Psoas muscle (tissue), 7 donors: ENCODE measurements at regions not wholly inside any gene's neighbourhood (a gene's known extent, or its start where the extent isn't known, plus 50 kb on each side); places are given as distances from the start of the nearest gene placed in this dataset.

ENCODE experiments used
- ATAC-seq, 4 donors: fragments of 200-7000 bp; cut with Tn5 transposase; one replicate each; pipeline ENCODE4 v1.9.1; 2020; ENCODE audit warnings: moderate library complexity in 3 of 4, mild to moderate bottlenecking in 2 of 4
- DNase-seq, 2 donors: peaks; one replicate each; pipeline ENCODE4 v3.0.0-alpha.2; 2020
- H3K27ac ChIP-seq: fragments of 200-600 bp; one replicate; pipeline ENCODE4 v1.8.0; 2022
- H3K27me3 ChIP-seq, 3 donors: fragments of 200-600 bp in 1 of 3; one replicate each; pipeline versions ENCODE4 v1.6.1 to v1.8.0; 2013 to 2022; ENCODE audit warnings: low read length in 2 of 3, mild to moderate bottlenecking in 2 of 3, moderate library complexity in 1 of 3; ENCODE audit not compliant: insufficient read depth in 3 of 3
- H3K36me3 ChIP-seq, 2 donors: fragments of 200-600 bp in 1 of 2; one replicate each; pipeline versions ENCODE4 v1.6.1 to v1.8.0; 2013 to 2022; ENCODE audit warnings: low read depth in 1 of 2, mild to moderate bottlenecking in 1 of 2, moderate library complexity in 1 of 2; ENCODE audit not compliant: insufficient read depth in 1 of 2
- H3K4me1 ChIP-seq: fragments of 200-600 bp; one replicate; pipeline ENCODE4 v1.8.0; 2022
- H3K4me3 ChIP-seq: fragments of 200-600 bp; one replicate; pipeline ENCODE4 v1.8.0; 2022; ENCODE audit warnings: mild to moderate bottlenecking
- H3K9me3 ChIP-seq: fragments of 200-600 bp; one replicate; pipeline ENCODE4 v1.8.0; 2022
- WGBS, 3 donors: extraction: QIAGEN DNeasy Blood & Tissue Kit; methylation state at CpG; one replicate each; pipeline versions ENCODE4 v1.1.6 to v1.1.7; 2013; 5-methylcytosine and 5-hydroxymethylcytosine counted together
- intact Hi-C, 2 donors: fragments of 100-400 bp; cut with DNase I; formaldehyde crosslinking; loops; one replicate each; pipeline versions ENCODE4 v1.11.0 to v1.14.2; 2022
- TF ChIP-seq, protein P1 (sequence below): fragments of 200-600 bp; IDR thresholded peaks from one replicate; pipeline ENCODE4 v1.8.0; 2022; ENCODE audit warnings: antibody characterized with exemption
- donor health status: healthy with polysubstance abuse.
- donor health status: DM: no; HTN: no; CAD: no; lungs with moderate emphysema.
- donor health status: Bipolar disorder and iron deficiency.
- donor health status: healthy.
- donor health status: DM: yes; HTN: yes; CAD: no.
- donor health status: DM: no; HTN: no; CAD: no.
- donor health status: DM: yes; HTN: yes; CAD: no.

DNA sequence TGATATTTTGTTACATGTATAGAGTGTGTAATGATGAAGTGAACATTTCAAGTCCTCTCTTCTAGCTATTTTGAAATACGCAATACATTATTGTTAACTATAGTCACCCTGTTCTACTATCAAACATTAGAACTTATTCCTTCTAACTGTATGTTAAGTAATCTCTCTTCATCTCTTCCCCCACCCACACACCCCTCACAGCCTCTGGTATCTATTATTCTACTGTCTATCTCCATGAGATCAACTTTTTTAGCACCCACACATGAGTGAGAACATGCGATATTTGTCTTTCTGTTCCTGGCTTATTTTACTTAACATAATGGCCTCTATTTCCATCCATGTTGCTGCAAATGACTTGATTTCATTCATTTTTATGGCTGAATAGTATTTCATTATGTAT is 57.7 kb upstream of the EGR2 start:
- no peaks in the 10 kb centered on the region for H3K9me3 ChIP-seq
- ATAC-seq (no peak), DNase-seq (no peak)
- WGBS, 3 donors = 89 to 91% (median 91%) methylated on average over 2 of the region's 2 CpGs
- TF ChIP-seq, protein P1, sequence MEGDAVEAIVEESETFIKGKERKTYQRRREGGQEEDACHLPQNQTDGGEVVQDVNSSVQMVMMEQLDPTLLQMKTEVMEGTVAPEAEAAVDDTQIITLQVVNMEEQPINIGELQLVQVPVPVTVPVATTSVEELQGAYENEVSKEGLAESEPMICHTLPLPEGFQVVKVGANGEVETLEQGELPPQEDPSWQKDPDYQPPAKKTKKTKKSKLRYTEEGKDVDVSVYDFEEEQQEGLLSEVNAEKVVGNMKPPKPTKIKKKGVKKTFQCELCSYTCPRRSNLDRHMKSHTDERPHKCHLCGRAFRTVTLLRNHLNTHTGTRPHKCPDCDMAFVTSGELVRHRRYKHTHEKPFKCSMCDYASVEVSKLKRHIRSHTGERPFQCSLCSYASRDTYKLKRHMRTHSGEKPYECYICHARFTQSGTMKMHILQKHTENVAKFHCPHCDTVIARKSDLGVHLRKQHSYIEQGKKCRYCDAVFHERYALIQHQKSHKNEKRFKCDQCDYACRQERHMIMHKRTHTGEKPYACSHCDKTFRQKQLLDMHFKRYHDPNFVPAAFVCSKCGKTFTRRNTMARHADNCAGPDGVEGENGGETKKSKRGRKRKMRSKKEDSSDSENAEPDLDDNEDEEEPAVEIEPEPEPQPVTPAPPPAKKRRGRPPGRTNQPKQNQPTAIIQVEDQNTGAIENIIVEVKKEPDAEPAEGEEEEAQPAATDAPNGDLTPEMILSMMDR = no peak
- H3K27me3 ChIP-seq = peaks cover 0 to 2% (median 0%) of the 10 kb centered on the region in 3 donors
- intact Hi-C loops = no loop called here
- H3K4me1 ChIP-seq = no peaks in the 10 kb centered on the region
- no peak overlapping the region for H3K4me3 ChIP-seq
- no peaks in the 10 kb centered on the region for H3K36me3 ChIP-seq
- H3K27ac ChIP-seq = no peak overlapping the region

GRCh38 chr10:62870866-62871265 is 54.7 kb upstream of the EGR2 start:
- ATAC-seq (no peak), DNase-seq (no peak)
- TF ChIP-seq, protein P1 = no peak
- Histone ChIP-seq H3K4me3 (no peak overlapping the region), H3K36me3 (no peaks in the 10 kb centered on the region), H3K4me1 (no peaks in the 10 kb centered on the region), H3K27me3 (peaks cover 0 to 2% (median 0%) of the 10 kb centered on the region in 3 donors), H3K9me3 (no peaks in the 10 kb centered on the region), H3K27ac (no peak overlapping the region)
- intact Hi-C loops = no loop called here
- WGBS, 3 donors = 71 to 82% (median 77%) methylated on average over 7 of the region's 7 CpGs

GRCh38 chr10:62869958-62870357 is 53.8 kb upstream of the EGR2 start:
- no peaks in the 10 kb centered on the region for H3K9me3 ChIP-seq
- WGBS, 3 donors = 78 to 88% (median 83%) methylated on average over 3 of the region's 3 CpGs

DNA sequence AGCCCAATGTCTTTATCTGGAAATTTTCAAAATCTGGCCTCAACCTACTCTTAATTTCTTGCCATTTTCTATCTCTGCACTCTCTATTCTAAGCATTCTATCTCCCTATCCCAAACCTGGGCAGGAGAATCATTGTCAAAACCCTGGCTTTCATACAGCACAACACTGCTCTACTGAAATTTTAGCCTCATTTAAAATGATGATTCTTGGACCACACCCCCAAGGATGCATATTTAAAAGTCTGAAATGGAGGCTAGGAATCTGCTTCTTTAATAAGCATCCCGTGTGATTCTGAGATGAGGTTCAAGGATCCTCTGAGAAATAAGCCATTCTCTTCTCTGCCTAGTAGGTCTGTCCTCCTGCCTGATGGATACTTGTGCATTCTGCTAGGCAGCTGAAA is 50.8 kb upstream of the EGR2 start:
- Histone ChIP-seq H3K4me3 (no peak overlapping the region), H3K36me3 (no peaks in the 10 kb centered on the region), H3K27me3 (peaks cover 0 to 2% (median 1%) of the 10 kb centered on the region in 3 donors), H3K4me1 (no peaks in the 10 kb centered on the region), H3K27ac (no peak overlapping the region), H3K9me3 (no peaks in the 10 kb centered on the region)
- TF ChIP-seq, protein P1 = no peak
- intact Hi-C loops = no loop called here
- ATAC-seq (no peak), DNase-seq (no peak)
- 63 to 71% (median 69%) methylated on average over 1 of the region's 1 CpG for WGBS, 3 donors

More at GRCh38 chr10:62869958-62870357, 53.8 kb upstream of the EGR2 start:
- peaks cover 0 to 2% (median 0%) of the 10 kb centered on the region in 3 donors for H3K27me3 ChIP-seq
- H3K4me3 ChIP-seq = no peak overlapping the region
- no peak overlapping the region for H3K27ac ChIP-seq
- ATAC-seq = no peak
- TF ChIP-seq, protein P1 = no peak
- intact Hi-C loops = no loop called here
- H3K36me3 ChIP-seq = no peaks in the 10 kb centered on the region
- DNase-seq = no peak
- no peaks in the 10 kb centered on the region for H3K4me1 ChIP-seq

DNA sequence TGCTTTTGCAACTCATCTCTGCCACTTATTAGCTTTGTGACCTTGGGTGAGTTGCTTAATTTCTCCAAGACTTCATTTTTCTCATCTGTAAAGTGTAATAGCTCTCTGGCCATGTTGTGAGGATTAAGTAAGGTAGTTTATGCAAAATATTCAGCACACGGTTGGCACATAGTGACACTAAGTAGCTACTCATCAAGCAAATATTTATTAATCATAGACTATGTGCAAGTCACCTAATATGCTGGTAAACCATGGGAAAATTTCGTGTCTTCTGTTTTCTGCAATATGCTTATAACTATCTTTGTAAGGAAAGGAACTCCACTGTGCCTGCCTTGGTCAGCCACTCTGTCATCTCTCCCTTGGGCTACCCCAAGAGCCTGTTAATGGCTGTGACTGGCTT is 50.3 kb upstream of the EGR2 start:
- Histone ChIP-seq H3K9me3 (no peaks in the 10 kb centered on the region), H3K27ac (no peak overlapping the region), H3K4me3 (no peak overlapping the region), H3K27me3 (peaks cover 0 to 1% (median 1%) of the 10 kb centered on the region in 3 donors), H3K36me3 (no peaks in the 10 kb centered on the region), H3K4me1 (no peaks in the 10 kb centered on the region)
- WGBS, 3 donors = 59 to 78% (median 70%) methylated on average over 2 of the region's 2 CpGs
- TF ChIP-seq, protein P1 = no peak
- intact Hi-C loops = no loop called here
- ATAC-seq (no peak), DNase-seq (no peak)
